GM20431 (cell line): ENCODE measurements at regions not wholly inside any gene's neighbourhood (a gene's known extent, or its start where the extent isn't known, plus 50 kb on each side); places are given as distances from the start of the nearest gene placed in this dataset.
"Not testable (repeated sequence)": the region's sequence is repeated elsewhere in the genome, so short reads cannot be mapped to it uniquely, and the experiment has no call there.

Experiments
- in situ Hi-C: fragments of 300-500 bp; cut with MseI, MboI; formaldehyde crosslinking; loops from one replicate; pipeline ENCODE4 v1.15.0; 2020; ENCODE audit warnings: low sequenced_read_pairs; ENCODE audit not compliant: unreplicated experiment

DNA sequence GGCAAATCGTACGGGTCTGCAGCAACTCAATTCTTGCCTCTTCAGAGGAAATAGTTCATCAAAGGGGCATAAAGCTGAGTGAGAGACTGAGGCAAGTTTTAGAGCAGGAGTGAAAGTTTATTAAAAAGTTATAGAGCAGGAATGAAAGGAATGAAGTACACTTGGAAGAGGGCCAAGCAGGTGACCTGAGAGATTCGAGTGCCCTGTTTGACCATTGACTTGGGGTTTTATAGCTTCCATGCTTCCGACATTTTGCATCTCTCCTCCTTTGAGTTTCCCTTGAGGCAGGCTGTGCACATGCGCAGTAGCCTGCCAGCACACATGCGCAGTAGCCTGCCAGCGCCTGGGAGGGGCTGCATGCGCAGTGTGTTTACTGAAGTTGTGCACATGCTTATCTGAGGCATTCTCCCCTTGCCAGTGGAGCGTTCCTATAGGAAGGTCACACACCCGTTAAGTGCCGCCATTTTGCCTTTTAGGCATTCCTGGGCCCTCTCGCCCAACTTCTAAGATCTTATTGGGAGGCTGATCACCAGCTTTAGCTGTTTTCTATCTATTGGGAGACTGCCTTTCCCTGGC, 265.5 kb upstream of the MGAT5 start:
- in situ Hi-C loops: no loop called here

DNA sequence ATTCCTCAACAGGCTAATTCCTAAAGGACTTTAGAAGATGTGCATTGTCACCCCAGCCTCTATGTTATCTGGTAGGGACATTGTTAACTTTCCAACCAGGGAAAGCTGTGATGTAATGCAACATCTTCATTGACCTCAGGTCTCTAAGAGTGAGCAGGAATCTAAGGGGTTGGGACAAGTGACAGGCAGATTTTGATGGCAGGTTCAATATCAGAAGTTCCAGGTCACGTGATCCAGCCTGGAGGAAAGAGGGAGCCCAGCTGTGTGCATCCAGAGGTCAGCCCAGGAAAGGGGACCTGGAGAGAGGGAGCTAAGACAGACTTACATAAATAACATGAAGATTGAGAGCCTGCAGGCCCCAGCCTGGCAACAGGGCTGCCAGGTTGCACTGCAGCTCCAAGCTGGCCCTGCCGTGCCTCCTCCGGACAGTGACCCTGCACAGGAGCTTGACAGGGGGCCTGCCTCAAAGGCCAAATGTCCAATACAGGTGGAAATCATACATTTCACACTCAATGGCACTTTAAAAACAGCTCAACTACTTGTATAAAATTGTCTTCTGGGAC, 262.2 kb upstream of the MGAT5 start:
- in situ Hi-C loops: no loop called here

GRCh38 chr2:133992454-133992853, 261.4 kb upstream of the MGAT5 start:
- in situ Hi-C loops: no loop called here

DNA sequence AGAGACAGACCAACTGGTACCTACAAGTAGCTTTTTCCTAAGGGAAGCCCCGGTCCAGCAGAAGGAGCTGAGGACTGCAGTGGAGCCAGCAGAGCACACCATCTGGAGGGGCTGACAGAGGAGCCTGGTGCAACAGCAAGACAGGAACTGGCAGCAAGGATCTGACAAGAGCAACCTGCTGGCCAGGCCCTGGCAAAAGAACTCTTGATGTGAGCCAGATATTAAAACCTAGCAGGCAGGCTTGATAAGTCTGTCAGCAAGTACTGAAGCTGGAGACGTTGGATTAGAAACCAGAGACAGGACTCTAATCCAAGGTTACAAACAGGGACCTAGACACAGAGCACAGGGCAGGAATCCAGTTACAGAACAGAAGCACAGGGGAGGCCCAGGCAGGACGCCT, 260.7 kb upstream of the MGAT5 start:
- in situ Hi-C loops: no loop called here

GRCh38 chr2:133998726-133999125, 255.1 kb upstream of the MGAT5 start:
- in situ Hi-C loops: not testable (repeated sequence)

DNA sequence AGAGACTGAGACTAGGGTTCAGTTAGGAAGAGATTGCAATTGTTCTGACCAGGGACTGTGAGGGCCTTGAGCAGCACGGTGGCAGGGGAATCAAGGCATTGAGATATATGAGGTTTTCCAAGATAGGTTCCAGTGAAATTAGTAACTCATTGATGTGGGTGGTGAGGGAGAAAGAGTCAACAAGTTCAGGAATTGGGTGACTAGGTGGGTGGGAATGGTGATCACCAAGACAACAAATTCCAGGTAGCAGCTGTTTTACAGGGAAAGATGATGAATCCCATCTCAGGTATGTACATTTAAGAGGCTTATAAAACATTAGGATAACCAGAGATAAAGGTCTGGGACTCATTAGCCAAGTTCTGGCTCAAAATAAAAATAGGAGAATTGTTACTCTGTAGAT, 251.5 kb upstream of the MGAT5 start:
- in situ Hi-C loops: no loop called here

- in situ Hi-C loops: no loop called here
Observed at GRCh38 chr2:134002921-134003320, 251.0 kb upstream of the MGAT5 start.

DNA sequence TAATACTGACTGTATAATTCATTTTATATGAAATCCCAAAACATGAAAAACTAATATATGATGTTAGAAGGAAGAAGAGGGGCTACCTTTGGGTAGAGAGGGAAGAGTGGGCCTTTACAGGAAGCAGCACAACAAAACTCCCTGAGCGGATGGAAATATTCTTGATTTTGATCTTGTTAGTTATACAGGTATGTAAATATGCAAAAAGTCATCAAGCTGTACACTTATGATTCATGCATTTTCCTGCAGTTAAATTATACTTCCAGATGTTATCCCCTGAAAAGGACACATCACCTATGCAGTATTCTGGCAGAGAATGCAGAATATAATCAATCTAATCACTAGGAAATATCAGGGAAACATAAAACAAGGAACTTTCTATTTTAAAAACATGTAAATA, 249.4 kb upstream of the MGAT5 start:
- in situ Hi-C loops: no loop called here

DNA sequence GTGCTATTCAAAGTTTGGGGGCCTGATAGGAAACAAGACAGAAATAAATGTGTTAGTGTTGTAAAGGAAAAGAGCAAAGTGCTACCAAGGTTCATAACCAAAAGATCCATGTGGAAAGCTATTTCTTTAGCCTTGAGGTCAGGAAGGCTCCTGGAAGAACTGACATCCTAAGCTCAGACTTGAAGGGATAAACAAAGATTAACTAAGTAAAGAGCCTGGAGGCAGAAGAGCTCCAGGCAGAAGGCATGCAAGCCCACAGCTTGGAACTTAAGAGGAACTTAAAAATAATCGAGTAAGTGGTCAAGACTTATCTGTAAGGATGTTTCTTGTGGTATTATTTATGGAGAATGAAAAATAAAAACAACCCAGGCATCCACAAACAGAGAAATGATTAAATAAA, 245.0 kb upstream of the MGAT5 start:
- in situ Hi-C loops: no loop called here

DNA sequence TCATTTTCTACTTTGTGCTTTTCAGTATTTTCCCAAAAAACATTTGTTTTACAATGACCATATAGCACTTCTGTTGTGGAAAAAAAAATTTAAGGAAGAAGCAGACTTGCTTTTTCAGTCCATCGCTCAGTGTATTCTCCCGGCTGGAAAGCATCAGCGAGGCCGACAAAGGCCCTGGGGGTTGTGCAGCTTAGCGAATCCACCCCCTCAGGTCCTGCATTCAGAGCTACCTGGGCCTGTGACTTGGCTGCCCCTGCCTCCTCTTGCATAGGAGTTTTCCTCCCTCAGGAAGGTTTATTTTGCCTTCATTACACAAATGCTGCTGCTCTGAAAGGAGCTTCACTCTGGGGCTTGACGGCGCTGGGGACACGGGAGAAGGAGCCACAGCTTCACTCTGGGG, 244.4 kb upstream of the MGAT5 start:
- in situ Hi-C loops: no loop called here

GRCh38 chr2:134009906-134010305, 244.0 kb upstream of the MGAT5 start:
- in situ Hi-C loops: not testable (repeated sequence)

GRCh38 chr2:134011936-134012586, 241.8 kb upstream of the MGAT5 start:
- in situ Hi-C loops: no loop called here

DNA sequence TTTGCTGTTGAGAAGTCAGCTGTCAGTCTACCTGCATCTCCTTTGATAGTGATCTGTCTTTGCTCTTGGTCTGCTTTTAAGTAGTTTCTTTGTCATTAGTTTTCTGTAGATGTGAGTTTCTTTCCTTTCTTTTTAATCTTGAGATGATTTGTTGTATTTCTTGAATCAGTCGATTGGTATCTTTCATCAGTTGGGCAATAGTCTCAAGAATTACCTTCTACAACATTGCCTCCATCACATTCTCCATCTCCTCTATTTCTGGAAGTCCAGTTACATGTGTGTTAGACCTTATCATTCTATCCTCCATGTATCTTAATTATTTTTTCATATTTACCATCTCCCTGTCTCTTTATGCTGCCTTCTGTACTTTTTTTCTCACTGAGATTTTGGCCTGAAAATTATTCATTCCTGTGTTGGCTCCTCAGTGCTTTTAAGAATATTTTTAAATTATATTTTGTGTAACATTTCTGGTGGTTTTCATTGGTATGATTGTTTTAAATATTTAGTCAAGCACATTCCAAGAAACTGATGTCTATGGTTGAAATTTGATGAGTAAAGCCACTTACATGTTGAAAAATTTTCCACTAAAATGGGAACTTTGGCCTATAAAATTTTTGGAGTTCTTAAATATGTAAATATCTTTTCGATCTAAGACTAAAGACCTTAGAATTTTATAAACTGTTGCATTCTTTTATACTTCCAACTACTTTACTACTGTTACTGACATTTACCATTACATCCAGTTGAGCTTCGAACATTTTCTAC, 239.5 kb upstream of the MGAT5 start:
- in situ Hi-C loops: no loop called here

- in situ Hi-C loops: no loop called here
Observed at GRCh38 chr2:134019871-134020270, 234.0 kb upstream of the MGAT5 start.

GRCh38 chr2:134020608-134021007, 233.3 kb upstream of the MGAT5 start:
- in situ Hi-C loops: no loop called here

DNA sequence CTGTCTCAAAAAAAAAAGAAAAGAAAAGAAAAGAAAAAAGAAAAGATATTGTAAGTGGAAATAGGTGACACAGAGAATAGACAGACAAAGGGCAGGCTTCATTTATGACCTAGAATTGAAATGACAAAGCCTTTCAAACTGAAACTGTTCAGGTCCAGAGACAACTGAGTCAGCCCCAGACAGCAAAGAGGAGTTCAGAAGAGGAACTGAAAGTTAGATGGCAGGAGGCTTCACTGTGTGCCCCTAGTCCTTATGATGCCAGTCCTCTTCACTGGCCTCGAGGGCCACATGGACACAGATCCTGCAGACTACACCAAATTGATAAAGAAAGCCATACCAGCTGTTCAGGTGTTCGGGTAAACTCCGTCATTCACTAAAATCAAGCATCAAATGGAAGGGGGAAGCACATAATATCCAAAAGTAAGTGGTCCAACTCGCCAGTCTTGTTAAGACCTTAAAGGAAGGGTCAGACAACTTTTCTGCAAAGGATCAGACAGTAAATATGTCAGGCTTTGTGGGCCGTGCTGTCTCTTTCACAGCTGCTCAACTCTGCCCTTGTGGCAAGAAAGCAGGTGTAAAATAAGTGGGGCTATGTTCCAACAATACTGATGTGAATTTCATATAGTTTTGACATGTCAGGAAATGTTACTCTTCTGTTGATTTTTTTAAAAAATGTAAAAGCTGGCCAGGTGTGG, 231.9 kb upstream of the MGAT5 start:
- in situ Hi-C loops: no loop called here

DNA sequence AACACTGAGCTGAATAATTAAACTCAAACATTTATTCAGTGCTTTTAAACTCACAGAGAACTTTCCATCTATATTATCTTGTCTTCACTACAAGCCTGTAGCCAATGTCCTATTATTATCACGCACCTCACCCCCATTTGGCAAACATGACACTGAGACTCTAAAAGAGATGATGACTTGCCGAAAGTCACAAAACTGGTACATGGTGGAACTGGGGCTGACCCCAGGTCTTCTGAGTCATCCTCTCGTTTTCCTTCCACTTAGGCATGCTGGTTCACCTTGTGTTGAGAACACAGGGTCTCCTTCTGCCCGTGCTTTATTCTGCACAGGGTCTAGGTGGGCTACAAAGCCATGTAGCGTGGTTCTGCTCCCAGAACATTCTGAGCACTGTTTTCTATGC, 230.0 kb upstream of the MGAT5 start:
- in situ Hi-C loops: no loop called here

DNA sequence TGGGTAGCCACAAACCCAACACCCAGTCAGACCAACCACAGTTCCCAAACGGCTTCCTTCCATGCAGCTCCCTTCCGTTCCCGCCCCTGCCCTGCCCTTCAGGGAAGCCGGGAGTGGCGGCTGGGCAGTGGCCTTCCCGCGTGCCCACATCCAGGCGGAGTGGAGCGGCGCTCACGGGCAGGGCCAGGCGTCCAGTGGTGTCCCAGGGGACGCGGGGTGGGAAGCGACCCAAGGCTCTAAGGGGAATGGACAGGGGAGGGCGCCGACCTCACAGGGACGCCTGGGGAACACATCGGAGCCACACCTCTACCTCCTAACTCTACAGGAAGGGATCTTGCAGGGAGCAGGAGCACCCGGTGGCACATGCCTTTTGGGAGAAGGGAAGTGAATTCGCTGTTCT, 225.9 kb upstream of the MGAT5 start:
- in situ Hi-C loops: no loop called here

DNA sequence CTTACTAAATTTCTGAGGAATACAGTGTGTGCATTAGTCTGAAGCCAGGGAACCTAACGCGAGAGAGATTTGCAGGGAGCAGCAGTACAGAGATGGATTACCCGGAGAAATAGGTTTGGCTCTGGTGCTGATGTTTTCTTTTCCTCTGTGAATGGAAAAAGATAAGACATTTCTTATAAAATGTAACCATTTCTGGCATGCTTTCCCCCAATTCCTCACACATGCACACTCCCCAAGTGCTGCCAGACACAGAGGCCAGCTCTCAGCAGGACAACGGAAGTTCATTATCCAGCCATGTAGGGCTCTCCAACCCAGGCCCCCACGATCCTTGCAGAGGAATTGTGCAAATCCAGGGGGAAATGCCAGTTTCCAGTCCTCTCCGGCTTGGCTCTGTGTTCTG, 224.5 kb upstream of the MGAT5 start:
- in situ Hi-C loops: no loop called here

DNA sequence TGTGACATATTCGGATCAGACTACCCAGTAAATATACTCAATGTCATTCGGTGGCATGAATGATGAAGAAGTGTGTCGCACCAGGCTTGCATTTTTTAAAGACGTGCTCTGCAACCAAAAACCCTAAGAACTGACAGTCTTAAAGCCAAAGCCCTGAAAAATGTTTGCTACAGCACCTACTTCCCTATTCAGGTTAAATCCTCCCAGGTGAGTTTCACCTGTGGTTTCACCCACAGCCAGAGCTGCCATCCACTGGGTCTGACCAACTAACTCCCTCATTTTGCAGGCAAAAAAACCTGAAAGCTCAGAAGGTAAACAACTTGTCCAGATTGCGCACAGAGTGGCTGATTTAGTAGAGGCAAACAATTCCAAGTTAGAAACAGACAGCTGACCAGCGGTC, 222.3 kb upstream of the MGAT5 start:
- in situ Hi-C loops: no loop called here
